NCI-H2227 (cell line): ENCODE measurements at regions not wholly inside any gene's neighbourhood (a gene's known extent, or its start where the extent isn't known, plus 50 kb on each side); places are given as distances from the start of the nearest gene placed in this dataset.
"Not testable (repeated sequence)": the region's sequence is repeated elsewhere in the genome, so short reads cannot be mapped to it uniquely, and the experiment has no call there.

Experiments used
- DNase-seq: peaks from one replicate; lab custom pipeline; 2025; ENCODE audit not compliant: unreplicated experiment; lab: John Stamatoyannopoulos, UW

DNA sequence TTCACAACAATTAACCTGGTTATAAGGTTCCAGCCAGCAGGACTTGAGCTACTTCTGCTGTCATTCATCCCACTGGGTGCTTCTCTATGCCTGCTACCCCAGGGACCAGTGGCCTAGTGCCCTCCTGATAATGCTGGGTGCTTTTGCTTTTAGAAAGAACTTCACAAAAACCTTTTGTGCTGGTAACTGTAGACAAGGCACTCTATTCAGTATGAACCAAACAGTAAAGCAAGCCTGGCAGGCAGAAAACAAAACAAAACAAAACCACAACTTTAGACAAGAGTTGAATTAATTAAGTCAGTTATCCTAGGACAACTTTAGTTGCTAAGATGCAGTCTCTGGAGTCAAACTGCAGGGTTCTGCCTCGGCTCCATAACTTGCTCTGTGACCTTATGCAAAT, 61.9 kb upstream of the ADGRL2 start:
- no peak for DNase-seq

DNA sequence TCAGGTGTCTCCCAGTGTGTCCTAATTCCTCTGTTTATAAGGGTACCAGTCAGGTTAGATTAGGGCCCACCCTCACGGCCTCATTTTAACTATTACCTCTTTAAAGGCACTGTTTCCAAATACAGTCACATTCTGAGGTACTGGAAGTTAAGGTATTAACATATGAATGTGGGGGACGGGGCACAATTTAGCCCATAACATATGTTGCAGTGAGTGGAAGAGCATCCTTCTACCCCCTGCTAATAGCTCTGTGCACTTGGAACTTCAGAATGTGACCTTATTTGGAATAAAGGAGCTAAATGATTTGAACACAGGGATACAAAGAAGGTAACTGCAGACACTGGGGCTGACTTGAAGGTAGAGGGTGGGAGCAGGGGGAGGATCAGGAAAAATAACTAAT, 67.3 kb upstream of the ADGRL2 start:
- DNase-seq = no peak

GRCh38 chr1:81731989-81732388, 68.7 kb upstream of the ADGRL2 start:
- no peak for DNase-seq

GRCh38 chr1:81730881-81731280, 69.9 kb upstream of the ADGRL2 start:
- no peak for DNase-seq

GRCh38 chr1:81730299-81730698, 70.4 kb upstream of the ADGRL2 start:
- DNase-seq = not testable (repeated sequence)

GRCh38 chr1:81729818-81730217, 70.9 kb upstream of the ADGRL2 start:
- DNase-seq = no peak

- DNase-seq = no peak
Measured at GRCh38 chr1:81729239-81729638, 71.5 kb upstream of the ADGRL2 start.

GRCh38 chr1:81725823-81726222, 74.9 kb upstream of the ADGRL2 start:
- no peak for DNase-seq

DNA sequence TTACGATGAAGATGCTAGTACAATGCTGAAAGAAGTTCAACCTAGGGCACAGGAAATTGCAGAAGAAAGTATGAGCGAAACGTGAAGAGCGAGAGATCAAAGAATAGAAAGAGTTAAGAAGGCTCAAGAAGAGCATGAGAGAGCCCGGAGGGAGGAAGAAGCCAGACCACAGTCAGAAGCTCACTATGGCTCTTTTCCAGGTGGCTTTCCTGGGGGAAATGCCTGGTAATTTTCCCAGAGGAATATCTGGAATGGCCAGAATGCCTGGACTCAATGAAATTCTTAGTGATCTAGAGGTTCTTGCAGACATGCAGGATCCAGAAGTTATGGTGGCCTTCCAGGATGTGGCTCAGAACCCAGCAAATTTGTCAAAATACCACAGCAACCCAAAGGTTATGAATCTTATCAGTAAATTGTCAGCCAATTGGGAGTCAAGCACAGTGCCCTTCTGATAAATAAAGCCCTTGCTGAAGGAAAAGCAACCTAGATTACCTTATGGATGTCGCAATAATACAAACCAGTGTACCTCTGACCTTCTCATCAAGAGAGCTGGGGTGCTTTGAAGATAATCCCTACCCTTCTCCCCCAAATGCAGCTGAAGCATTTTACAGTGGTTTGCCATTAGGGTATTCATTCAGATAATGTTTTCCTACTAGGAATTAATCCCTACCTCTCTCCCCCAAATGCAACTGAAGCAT, 78.0 kb upstream of the ADGRL2 start:
- not testable (repeated sequence) for DNase-seq

DNA sequence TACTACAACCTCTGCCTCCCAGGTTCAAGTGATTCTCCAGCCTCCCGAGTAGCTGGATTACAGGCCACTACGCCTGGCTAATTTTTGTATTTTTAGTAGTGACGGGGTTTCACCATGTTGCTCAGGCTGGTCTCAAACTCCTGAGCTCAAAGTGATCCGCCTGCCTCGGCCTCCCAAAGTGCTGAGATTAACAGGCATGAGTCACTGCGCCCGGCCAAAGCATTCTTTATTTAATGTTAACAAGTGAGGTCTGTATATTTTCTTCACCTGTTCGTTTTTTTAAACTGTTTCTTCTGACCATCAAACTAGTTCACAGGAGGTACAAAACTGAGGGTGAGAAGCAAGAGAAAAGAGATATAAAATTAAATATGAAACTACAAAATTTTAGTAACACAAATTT, 80.5 kb upstream of the ADGRL2 start:
- not testable (repeated sequence) for DNase-seq

DNA sequence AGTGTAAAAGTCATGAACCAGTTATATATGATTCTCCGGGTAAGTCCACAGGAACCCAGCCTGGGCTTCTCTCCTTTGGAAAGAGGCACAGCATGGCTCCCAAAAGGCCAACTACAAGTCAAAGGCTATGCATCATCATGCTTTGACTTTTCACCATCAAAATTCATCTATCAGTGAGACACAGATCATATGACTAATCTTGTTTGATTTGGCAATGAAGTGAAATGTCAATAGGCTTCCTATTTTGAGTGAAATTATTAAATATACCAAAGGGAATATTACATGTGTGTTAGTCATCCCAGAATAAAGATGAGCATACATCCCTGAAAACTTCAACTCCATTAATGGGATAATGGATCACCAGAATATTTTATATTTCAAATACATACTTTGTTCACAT, 83.5 kb upstream of the ADGRL2 start:
- no peak for DNase-seq

DNA sequence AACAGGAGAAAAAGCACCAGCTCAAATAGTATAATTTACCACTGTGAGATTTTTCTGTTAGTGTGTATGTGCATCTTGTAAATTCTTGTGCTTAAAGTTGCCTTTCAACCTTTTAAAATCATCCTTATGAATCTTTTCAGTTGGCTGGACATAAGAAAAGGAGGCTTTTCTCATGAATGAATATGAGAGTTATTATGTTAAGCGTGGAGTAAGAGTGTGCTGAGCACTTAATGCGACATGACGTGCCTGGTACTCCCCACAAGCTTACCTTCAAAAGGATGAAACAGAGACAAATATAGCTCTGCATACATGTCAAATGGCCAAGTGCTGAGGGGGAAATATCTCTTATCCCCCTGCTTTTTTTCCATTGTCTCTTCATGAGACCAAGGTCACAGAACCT, 85.3 kb upstream of the ADGRL2 start:
- no peak for DNase-seq

- no peak for DNase-seq
Measured at GRCh38 chr1:81714636-81715035, 86.1 kb upstream of the ADGRL2 start.

- DNase-seq = no peak
Measured at GRCh38 chr1:81712425-81712824, 88.3 kb upstream of the ADGRL2 start.

DNA sequence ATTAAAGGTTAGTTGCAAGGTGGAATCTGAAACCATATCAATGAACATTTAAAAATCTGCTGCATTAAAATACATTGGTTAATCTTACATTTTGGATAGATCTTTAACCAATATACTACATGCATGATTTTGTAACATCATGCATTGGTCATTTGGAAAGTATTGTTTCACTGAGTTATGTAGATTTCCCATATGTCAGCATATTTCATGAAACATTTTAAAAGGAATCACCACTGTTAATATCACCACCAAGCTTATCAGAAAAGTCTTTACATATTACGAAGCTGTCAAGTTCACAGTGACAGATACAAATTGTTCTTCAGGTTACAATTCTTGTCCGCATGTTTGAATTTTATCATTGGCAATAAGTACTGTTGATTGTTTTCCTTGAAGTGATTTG, 89.9 kb upstream of the ADGRL2 start:
- DNase-seq = no peak

DNA sequence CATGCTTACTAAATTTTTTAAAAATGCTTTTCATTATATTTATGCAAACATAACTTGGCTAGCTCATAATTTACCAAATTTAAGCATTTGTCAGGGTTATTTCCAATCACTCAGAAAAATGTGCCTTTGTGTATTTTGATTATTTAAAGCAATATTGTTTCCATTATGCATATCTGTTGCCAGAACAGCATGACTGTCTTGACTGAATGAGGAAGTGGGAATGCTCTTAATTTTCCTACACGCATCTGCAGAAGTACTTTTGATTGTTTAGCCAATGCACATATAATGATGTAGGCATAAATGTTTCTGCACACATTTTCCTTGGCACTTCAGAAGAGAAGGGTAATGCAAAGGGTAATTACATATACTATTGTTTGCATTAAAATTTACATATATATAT, 92.5 kb upstream of the ADGRL2 start:
- no peak for DNase-seq

DNA sequence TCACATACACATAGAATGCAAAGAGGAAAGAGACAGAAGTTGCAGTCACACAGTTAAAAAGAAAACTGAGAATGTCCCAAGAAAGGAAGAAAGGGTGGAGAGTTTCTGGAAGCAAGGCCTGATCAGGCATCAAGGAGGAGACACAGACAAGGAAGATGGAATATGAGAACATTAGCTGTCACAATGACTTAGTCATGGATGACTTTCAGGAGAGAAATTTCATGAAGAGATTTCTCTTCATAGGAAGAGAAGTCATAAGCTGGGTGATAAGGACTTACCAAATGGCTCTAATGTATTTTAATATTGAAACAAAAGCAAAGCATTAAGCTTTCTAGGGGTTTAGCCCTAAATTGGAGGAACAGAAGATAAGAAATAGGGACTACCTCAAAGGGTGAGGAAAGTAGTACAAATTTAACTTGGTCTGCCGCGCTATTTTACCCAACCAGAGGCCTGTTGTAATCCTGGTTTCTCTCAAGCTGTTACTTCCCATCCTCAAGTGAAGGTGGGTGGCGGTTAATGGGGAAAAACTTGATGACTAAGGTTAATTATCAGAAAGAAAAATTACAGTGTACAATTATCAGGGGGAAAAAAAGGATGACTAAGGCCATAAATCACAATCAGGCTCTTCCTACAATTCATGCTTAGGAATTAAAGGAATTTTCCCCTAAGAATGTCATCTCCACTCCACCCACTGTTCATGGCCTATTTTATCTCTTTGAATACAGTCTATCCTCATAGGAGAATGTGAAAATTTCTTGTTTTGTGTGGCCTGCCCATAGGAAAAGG, 93.9 kb upstream of the ADGRL2 start:
- no peak for DNase-seq

- DNase-seq = no peak
Measured at GRCh38 chr1:81703756-81704463, 96.8 kb upstream of the ADGRL2 start.

- DNase-seq = no peak
Measured at GRCh38 chr1:81703391-81703755, 97.4 kb upstream of the ADGRL2 start.

DNA sequence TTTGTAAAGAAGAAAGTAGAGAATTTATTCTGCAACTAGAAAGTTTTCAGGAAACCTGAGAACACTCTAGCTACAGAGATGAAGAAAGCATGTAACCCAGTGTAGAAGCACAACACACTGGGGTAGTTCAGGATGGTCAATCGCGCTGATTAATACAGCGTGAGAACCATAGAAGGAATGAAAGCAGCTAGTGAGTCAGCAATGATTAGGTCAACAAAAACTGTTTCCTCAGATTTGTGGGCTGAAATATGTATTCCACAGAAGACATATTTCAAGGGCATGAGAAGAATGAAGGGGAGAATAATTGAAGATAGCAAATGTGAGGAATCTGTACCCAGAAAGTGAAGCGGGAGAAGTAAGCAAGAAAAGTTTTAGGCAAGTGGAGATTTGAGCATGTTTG, 97.8 kb upstream of the ADGRL2 start:
- DNase-seq = no peak

DNA sequence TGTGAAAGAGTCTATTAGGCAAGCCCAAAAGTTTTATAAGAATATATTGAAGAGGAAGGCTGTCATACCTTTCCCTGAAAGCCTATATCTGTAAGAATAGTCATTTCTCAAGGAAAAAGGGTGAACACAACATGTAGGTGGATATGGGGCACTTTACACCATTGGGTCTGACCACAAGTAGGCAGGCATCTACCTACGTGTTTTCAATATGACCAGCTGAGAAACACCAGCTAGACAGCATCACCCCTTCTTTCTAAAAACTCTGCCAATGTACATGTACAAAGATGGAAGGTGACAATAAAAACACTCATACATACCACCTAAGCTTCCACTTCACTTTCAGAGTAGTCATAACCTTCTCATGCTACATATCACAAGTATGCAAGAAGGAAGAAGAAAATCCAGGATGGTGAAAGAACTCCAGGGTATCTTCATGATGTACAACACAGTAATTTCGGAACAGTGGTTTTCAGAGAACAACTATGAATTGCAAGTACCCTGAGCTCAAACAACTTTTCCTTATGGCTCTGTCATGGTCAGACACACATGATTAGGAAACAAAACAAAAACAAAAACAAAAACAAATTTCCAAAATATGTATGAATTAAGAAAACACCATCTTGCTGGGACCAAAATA, 98.5 kb upstream of the ADGRL2 start:
- no peak for DNase-seq
